NT2/D1 (cell line): ENCODE measurements at regions not wholly inside any gene's neighbourhood (a gene's known extent, or its start where the extent isn't known, plus 50 kb on each side); places are given as distances from the start of the nearest gene placed in this dataset.

Source experiments
- SUZ12 ChIP-seq: IDR thresholded peaks from 2 replicates; pipeline ENCODE4 v1.6.1; 2011; ENCODE audit not compliant: insufficient read length, insufficient read depth; ENCODE audit errors: extremely low read depth
- YY1 ChIP-seq: IDR thresholded peaks from 2 replicates; pipeline ENCODE4 v1.6.1; 2011; ENCODE audit not compliant: insufficient read length, insufficient read depth
- ZNF274 ChIP-seq: IDR thresholded peaks from 2 replicates; pipeline ENCODE4 v1.6.1; 2011; ENCODE audit warnings: mild to moderate bottlenecking, low read depth, low read length

DNA sequence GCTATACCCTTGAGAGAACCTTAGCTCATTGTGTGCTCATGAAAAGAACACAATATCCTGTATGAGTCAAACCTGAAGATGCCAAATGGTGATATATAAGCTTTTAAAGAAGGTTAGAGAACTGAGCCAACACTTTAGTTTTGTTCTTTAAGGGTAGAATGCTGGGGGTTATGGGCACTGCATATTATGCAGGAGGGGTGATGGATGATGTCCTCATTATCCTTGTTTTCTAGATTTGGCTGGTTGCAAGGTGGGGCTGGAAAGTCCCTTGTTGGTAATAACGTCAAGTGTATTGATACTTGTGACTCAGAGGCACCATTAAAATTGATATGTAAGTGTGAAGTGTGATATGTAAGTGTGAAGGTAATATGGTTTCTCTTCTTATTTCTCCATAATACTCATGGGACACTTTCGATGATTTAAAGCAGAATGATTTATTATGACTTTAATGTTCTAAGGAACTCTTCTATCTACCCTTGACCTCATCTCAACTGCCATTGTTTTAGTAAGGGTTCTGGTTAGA is 113.7 kb upstream of the DTNBP1 start:
- TF ChIP-seq ZNF274 (no peak), YY1 (no peak), SUZ12 (no peak)
